ENCODE measurements at regions not wholly inside any gene's neighbourhood (a gene's known extent, or its start where the extent isn't known, plus 50 kb on each side); places are given as distances from the start of the nearest gene placed in this dataset.

GRCh38 chr20:61185181-61185580 is 66.9 kb upstream of the CDH4 start:
- DNase-seq = no peak

- DNase-seq = peak in 1 of 4 experiments; percentile 1
Observed at GRCh38 chr20:61185841-61186601, 66.0 kb upstream of the CDH4 start.

- DNase-seq = no peak
Observed at GRCh38 chr20:61186771-61187472, 65.1 kb upstream of the CDH4 start.

- DNase-seq = no peak
Observed at GRCh38 chr20:61189534-61189933, 62.5 kb upstream of the CDH4 start.

GRCh38 chr20:61191096-61191495 is 61.0 kb upstream of the CDH4 start:
- DNase-seq = no peak

- no peak for DNase-seq
Observed at GRCh38 chr20:61192337-61192950, 59.6 kb upstream of the CDH4 start.

- DNase-seq = no peak
Observed at GRCh38 chr20:61193164-61193563, 58.9 kb upstream of the CDH4 start.

Data from suppressor macrophage (primary cell).